GM23338 (cell line): ENCODE measurements at regions not wholly inside any gene's neighbourhood (a gene's known extent, or its start where the extent isn't known, plus 50 kb on each side); places are given as distances from the start of the nearest gene placed in this dataset.

Source experiments
- ATAC-seq: fragments of 200-7000 bp; cut with Tn5 transposase; 3 replicates; pipeline ENCODE4 v1.9.1; 2020
- DNase-seq: peaks from one replicate; pipeline ENCODE4 v3.0.0-alpha.2; 2015; ENCODE audit warnings: low spot score
- H2AFZ ChIP-seq: fragments of 200-600 bp; sonication (generic); 2 replicates; pipeline ENCODE4 v1.8.0; 2016; ENCODE audit warnings: antibody characterized with exemption, mild to moderate bottlenecking, moderate library complexity
- H3F3A ChIP-seq: fragments of 200-600 bp; sonication (generic); replicated peaks from 2 replicates; pipeline ENCODE4 v1.8.0; 2017; ENCODE audit warnings: antibody characterized with exemption, mixed run types, low read depth
- H3K27ac ChIP-seq: fragments of 200-600 bp; sonication (generic); 2 replicates; pipeline ENCODE4 v1.6.1; 2016; ENCODE audit warnings: low read depth
- H3K27me3 ChIP-seq: fragments of 200-600 bp; sonication (generic); 2 replicates; pipeline ENCODE4 v1.8.0; 2016; ENCODE audit warnings: mild to moderate bottlenecking, mixed run types, moderate library complexity; ENCODE audit not compliant: insufficient read depth
- H3K36me3 ChIP-seq: fragments of 200-600 bp; sonication (generic); 2 replicates; pipeline ENCODE4 v1.8.0; 2016; ENCODE audit warnings: mild to moderate bottlenecking; ENCODE audit not compliant: insufficient read depth
- H3K4me1 ChIP-seq: fragments of 200-600 bp; sonication (generic); 2 replicates; pipeline ENCODE4 v1.8.0; 2016; ENCODE audit warnings: mild to moderate bottlenecking, moderate library complexity; ENCODE audit not compliant: insufficient read depth
- H3K4me2 ChIP-seq: fragments of 200-600 bp; sonication (generic); 2 replicates; pipeline ENCODE4 v1.7.1; 2017; ENCODE audit warnings: mixed run types
- H3K4me3 ChIP-seq: fragments of 200-600 bp; sonication (generic); 2 replicates; pipeline ENCODE4 v1.6.1; 2016; ENCODE audit warnings: mixed run types
- H3K79me2 ChIP-seq: fragments of 200-600 bp; sonication (generic); replicated peaks from 2 replicates; pipeline ENCODE4 v1.8.0; 2017; ENCODE audit warnings: mild to moderate bottlenecking; ENCODE audit not compliant: insufficient read depth
- H3K9me2 ChIP-seq: fragments of 200-600 bp; sonication (generic); 2 replicates; pipeline ENCODE4 v1.8.0; 2017; ENCODE audit not compliant: insufficient read depth
- H4K20me1 ChIP-seq: fragments of 200-600 bp; sonication (generic); replicated peaks from 2 replicates; pipeline ENCODE4 v1.8.0; 2017; ENCODE audit warnings: mild to moderate bottlenecking; ENCODE audit not compliant: insufficient read depth
- H3K27ac Mint-ChIP-seq: 2 replicates; pipeline ENCODE4 v1.8.0; 2020; ENCODE audit warnings: inconsistent platforms, mild to moderate bottlenecking, moderate library complexity, mixed read lengths
- H3K27me3 Mint-ChIP-seq: 3 replicates; pipeline ENCODE4 v1.8.0; 2022; ENCODE audit warnings: low read depth, mild to moderate bottlenecking, moderate library complexity, mixed read lengths, inconsistent platforms; ENCODE audit not compliant: insufficient read depth, poor library complexity
- H3K36me3 Mint-ChIP-seq: 3 replicates; pipeline ENCODE4 v1.8.0; 2021; ENCODE audit warnings: low read depth, mild to moderate bottlenecking, inconsistent platforms, moderate library complexity, mixed read lengths
- H3K4me1 Mint-ChIP-seq: 3 replicates; pipeline ENCODE4 v1.8.0; 2020; ENCODE audit warnings: mild to moderate bottlenecking, inconsistent platforms, mixed read lengths
- H3K4me3 Mint-ChIP-seq: 3 replicates; pipeline ENCODE4 v1.8.0; 2021; ENCODE audit warnings: moderate library complexity, mild to moderate bottlenecking, inconsistent platforms, mixed read lengths
- H3K9me3 Mint-ChIP-seq: 3 replicates; pipeline ENCODE4 v1.8.0; 2020; ENCODE audit warnings: moderate library complexity, mild to moderate bottlenecking, inconsistent platforms, mixed read lengths
- EZH2phosphoT487 ChIP-seq: fragments of 200-600 bp; sonication (generic); IDR thresholded peaks from one replicate; pipeline ENCODE4 v1.8.1; 2018; ENCODE audit warnings: antibody characterized with exemption; ENCODE audit not compliant: unreplicated experiment
- POLR2AphosphoS5 ChIP-seq: IDR thresholded peaks from 2 replicates; pipeline ENCODE4 v1.6.1; 2016; ENCODE audit warnings: antibody characterized with exemption, low read depth
- ZNF114 ChIP-seq: fragments of 250-450 bp; sonication (Bioruptor Pico); IDR thresholded peaks from 2 replicates; pipeline ENCODE4 v1.5.0; 2020; ENCODE audit warnings: mild to moderate bottlenecking, moderate library complexity
- TF ChIP-seq, protein P1 (sequence below): IDR thresholded peaks from 2 replicates; pipeline ENCODE4 v1.6.1; 2016; ENCODE audit warnings: antibody characterized with exemption
- TF ChIP-seq, protein P2 (sequence below), 2 experiments: fragments of 200-600 bp in 1 of 2; sonication (generic) in 1 of 2; conservative IDR thresholded peaks; 2 replicates each; pipeline versions ENCODE4 v1.5.1 to v1.6.1; 2016 to 2017; ENCODE audit warnings: antibody characterized with exemption in 2 of 2, low read depth in 2 of 2, mild to moderate bottlenecking in 2 of 2, moderate library complexity in 1 of 2
- TF ChIP-seq, protein P3 (sequence below): fragments of 250-450 bp; sonication (Bioruptor Pico); IDR thresholded peaks from 2 replicates; pipeline ENCODE4 v1.5.0; 2020; ENCODE audit warnings: mild to moderate bottlenecking, moderate library complexity

DNA sequence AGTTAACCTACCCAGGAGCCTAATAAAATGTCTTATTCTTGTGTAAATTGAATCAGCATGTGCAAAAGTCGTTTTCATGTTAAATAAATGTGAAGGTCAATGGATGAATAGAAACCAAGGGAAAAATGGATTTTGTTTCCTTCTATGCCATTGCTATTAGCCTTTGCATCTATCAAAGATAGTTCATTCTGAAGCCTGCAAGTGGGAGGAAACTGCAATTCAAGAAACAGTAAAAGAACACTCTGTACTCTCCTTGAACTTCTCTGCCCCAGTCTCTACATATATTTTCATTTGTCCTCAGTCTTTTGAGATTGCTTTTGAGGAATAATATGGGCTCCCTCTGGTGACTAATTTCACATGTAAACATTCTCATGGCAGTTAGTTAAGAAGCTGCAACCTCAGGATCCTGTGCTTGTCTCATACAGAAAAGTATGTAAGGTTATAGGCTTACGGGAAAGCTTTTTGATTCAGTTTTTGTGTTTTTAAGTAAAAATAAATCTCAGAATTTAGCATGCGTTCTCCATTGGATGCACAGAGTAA, 1590.0 kb upstream of the LRRTM1 start:
- no peaks in the 10 kb centered on the region for H3K27me3 Mint-ChIP-seq
- peaks cover 8% of the 10 kb centered on the region; the same call in 2 of the 3 replicates for H3K4me1 Mint-ChIP-seq
- H3K4me3 Mint-ChIP-seq, result no peak overlapping the region
- Histone ChIP-seq H3K4me3 (no peak overlapping the region), H2AFZ (no peak overlapping the region), H3K4me2 (no peak overlapping the region), H3K9me2 (no peaks in the 10 kb centered on the region), H4K20me1 (no peaks in the 10 kb centered on the region), H3K36me3 (no peaks in the 10 kb centered on the region), H3K4me1 (peaks cover 4% of the 10 kb centered on the region; the same call in 1 of the 2 replicates), H3F3A (no peaks in the 10 kb centered on the region), H3K27me3 (no peaks in the 10 kb centered on the region), H3K79me2 (no peaks in the 10 kb centered on the region), H3K27ac (no peak overlapping the region)
- TF ChIP-seq, protein P1, sequence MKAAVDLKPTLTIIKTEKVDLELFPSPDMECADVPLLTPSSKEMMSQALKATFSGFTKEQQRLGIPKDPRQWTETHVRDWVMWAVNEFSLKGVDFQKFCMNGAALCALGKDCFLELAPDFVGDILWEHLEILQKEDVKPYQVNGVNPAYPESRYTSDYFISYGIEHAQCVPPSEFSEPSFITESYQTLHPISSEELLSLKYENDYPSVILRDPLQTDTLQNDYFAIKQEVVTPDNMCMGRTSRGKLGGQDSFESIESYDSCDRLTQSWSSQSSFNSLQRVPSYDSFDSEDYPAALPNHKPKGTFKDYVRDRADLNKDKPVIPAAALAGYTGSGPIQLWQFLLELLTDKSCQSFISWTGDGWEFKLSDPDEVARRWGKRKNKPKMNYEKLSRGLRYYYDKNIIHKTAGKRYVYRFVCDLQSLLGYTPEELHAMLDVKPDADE, result no peak
- TF ChIP-seq, protein P2, sequence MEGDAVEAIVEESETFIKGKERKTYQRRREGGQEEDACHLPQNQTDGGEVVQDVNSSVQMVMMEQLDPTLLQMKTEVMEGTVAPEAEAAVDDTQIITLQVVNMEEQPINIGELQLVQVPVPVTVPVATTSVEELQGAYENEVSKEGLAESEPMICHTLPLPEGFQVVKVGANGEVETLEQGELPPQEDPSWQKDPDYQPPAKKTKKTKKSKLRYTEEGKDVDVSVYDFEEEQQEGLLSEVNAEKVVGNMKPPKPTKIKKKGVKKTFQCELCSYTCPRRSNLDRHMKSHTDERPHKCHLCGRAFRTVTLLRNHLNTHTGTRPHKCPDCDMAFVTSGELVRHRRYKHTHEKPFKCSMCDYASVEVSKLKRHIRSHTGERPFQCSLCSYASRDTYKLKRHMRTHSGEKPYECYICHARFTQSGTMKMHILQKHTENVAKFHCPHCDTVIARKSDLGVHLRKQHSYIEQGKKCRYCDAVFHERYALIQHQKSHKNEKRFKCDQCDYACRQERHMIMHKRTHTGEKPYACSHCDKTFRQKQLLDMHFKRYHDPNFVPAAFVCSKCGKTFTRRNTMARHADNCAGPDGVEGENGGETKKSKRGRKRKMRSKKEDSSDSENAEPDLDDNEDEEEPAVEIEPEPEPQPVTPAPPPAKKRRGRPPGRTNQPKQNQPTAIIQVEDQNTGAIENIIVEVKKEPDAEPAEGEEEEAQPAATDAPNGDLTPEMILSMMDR (conservative IDR thresholded peaks at IDR 0.05; ENCODE audit: low read depth in 2 of 2), result peak; percentile 21 to 33; a peak in 2 of 4 replicates
- H3K36me3 Mint-ChIP-seq, result no peaks in the 10 kb centered on the region
- no peaks in the 10 kb centered on the region for H3K9me3 Mint-ChIP-seq
- H3K27ac Mint-ChIP-seq, result peak overlapping the region; percentile 23; the same call in 1 of the 2 replicates
- no peak for ATAC-seq
- no peak for DNase-seq

DNA sequence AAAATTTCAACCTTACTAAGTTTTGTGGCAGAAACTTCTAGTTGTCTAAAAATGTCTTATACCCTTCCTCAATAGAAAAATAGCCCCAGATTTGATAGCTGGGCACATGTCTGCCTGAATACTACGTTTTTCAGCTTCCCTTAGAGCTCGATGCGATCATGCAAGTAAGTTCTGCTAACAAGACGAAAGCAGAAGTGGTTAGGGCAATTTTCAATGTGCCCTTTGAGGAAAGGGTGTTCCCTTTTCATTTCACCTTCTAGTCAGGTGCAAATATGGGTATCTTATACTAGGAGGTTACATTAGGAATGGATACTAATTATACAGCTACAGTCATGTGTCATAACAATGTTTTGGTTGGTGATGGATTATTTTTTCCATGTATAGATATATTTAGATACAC, 1572.1 kb upstream of the LRRTM1 start:
- no peaks in the 10 kb centered on the region for H3K79me2 ChIP-seq
- 0 out of 2 replicates have a peak, but pooled peaks cover 3% of the 10 kb centered on the region for H3K9me2 ChIP-seq
- Mint-ChIP-seq H3K36me3 (no peaks in the 10 kb centered on the region), H3K27me3 (no peaks in the 10 kb centered on the region), H3K27ac (no peak overlapping the region), H3K4me1 (no peaks in the 10 kb centered on the region), H3K4me3 (no peak overlapping the region), H3K9me3 (no peaks in the 10 kb centered on the region; the same call in 2 of the 3 replicates)
- H3K27me3 ChIP-seq, result no peaks in the 10 kb centered on the region
- no peak overlapping the region for H3K4me3 ChIP-seq
- H2AFZ ChIP-seq, result no peak overlapping the region
- no peaks in the 10 kb centered on the region for H4K20me1 ChIP-seq
- no peak overlapping the region for H3K4me2 ChIP-seq
- TF ChIP-seq EZH2phosphoT487 (no peak), ZNF114 (no peak), POLR2AphosphoS5 (no peak)
- TF ChIP-seq, protein P2 (conservative IDR thresholded peaks at IDR 0.05; ENCODE audit: low read depth in 2 of 2), result no peak
- TF ChIP-seq, protein P3, sequence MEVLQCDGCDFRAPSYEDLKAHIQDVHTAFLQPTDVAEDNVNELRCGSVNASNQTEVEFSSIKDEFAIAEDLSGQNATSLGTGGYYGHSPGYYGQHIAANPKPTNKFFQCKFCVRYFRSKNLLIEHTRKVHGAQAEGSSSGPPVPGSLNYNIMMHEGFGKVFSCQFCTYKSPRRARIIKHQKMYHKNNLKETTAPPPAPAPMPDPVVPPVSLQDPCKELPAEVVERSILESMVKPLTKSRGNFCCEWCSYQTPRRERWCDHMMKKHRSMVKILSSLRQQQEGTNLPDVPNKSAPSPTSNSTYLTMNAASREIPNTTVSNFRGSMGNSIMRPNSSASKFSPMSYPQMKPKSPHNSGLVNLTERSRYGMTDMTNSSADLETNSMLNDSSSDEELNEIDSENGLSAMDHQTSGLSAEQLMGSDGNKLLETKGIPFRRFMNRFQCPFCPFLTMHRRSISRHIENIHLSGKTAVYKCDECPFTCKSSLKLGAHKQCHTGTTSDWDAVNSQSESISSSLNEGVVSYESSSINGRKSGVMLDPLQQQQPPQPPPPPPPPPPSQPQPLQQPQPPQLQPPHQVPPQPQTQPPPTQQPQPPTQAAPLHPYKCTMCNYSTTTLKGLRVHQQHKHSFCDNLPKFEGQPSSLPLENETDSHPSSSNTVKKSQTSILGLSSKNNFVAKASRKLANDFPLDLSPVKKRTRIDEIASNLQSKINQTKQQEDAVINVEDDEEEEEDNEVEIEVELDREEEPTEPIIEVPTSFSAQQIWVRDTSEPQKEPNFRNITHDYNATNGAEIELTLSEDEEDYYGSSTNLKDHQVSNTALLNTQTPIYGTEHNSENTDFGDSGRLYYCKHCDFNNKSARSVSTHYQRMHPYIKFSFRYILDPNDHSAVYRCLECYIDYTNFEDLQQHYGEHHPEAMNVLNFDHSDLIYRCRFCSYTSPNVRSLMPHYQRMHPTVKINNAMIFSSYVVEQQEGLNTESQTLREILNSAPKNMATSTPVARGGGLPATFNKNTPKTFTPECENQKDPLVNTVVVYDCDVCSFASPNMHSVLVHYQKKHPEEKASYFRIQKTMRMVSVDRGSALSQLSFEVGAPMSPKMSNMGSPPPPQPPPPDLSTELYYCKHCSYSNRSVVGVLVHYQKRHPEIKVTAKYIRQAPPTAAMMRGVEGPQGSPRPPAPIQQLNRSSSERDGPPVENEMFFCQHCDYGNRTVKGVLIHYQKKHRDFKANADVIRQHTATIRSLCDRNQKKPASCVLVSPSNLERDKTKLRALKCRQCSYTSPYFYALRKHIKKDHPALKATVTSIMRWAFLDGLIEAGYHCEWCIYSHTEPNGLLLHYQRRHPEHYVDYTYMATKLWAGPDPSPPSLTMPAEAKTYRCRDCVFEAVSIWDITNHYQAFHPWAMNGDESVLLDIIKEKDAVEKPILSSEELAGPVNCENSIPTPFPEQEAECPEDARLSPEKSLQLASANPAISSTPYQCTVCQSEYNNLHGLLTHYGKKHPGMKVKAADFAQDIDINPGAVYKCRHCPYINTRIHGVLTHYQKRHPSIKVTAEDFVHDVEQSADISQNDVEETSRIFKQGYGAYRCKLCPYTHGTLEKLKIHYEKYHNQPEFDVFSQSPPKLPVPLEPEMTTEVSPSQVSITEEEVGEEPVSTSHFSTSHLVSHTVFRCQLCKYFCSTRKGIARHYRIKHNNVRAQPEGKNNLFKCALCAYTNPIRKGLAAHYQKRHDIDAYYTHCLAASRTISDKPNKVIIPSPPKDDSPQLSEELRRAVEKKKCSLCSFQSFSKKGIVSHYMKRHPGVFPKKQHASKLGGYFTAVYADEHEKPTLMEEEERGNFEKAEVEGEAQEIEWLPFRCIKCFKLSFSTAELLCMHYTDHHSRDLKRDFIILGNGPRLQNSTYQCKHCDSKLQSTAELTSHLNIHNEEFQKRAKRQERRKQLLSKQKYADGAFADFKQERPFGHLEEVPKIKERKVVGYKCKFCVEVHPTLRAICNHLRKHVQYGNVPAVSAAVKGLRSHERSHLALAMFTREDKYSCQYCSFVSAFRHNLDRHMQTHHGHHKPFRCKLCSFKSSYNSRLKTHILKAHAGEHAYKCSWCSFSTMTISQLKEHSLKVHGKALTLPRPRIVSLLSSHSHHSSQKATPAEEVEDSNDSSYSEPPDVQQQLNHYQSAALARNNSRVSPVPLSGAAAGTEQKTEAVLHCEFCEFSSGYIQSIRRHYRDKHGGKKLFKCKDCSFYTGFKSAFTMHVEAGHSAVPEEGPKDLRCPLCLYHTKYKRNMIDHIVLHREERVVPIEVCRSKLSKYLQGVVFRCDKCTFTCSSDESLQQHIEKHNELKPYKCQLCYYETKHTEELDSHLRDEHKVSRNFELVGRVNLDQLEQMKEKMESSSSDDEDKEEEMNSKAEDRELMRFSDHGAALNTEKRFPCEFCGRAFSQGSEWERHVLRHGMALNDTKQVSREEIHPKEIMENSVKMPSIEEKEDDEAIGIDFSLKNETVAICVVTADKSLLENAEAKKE (CRISPR knock-in tag), result no peak
- H3K36me3 ChIP-seq, result no peaks in the 10 kb centered on the region
- ATAC-seq (no peak), DNase-seq (no peak)
- no peak overlapping the region for H3K27ac ChIP-seq
- no peaks in the 10 kb centered on the region for H3K4me1 ChIP-seq
- no peaks in the 10 kb centered on the region for H3F3A ChIP-seq
